GM10266 (cell line): ENCODE measurements at regions not wholly inside any gene's neighbourhood (a gene's known extent, or its start where the extent isn't known, plus 50 kb on each side); places are given as distances from the start of the nearest gene placed in this dataset.

ENCODE experiments used
- DNase-seq: peaks from one replicate; pipeline ENCODE4 v3.0.0; 2012; ENCODE audit errors: extremely low spot score
- CTCF ChIP-seq: IDR thresholded peaks from 2 replicates; pipeline ENCODE4 v1.5.1; 2012; ENCODE audit warnings: mild to moderate bottlenecking, low read depth; ENCODE audit not compliant: control insufficient read depth, insufficient read depth; ENCODE audit errors: missing control alignments

- no peak for DNase-seq
- no peak for TF ChIP-seq CTCF
Observed at GRCh38 chr3:56933803-56934202, 126.7 kb upstream of the SPATA12 start.

- TF ChIP-seq CTCF: no peak
- no peak for DNase-seq
Observed at GRCh38 chr3:56932866-56933265, 127.6 kb upstream of the SPATA12 start.

- TF ChIP-seq CTCF: no peak
- no peak for DNase-seq
Observed at GRCh38 chr3:56931836-56932235, 128.6 kb upstream of the SPATA12 start.

GRCh38 chr3:56930706-56931105 is 129.0 kb upstream of the ARHGEF3 start:
- no peak for TF ChIP-seq CTCF
- no peak for DNase-seq

- no peak for TF ChIP-seq CTCF
Observed at GRCh38 chr3:56929809-56930615, 128.3 kb upstream of the ARHGEF3 start.

GRCh38 chr3:56928379-56929068 is 126.8 kb upstream of the ARHGEF3 start:
- DNase-seq: no peak
- TF ChIP-seq CTCF: no peak

More at GRCh38 chr3:56929809-56930615, 128.3 kb upstream of the ARHGEF3 start:
- DNase-seq: no peak

- DNase-seq: no peak
- no peak for TF ChIP-seq CTCF
Observed at GRCh38 chr3:56927855-56928254, 126.1 kb upstream of the ARHGEF3 start.
